Thyroid gland (tissue), 4 donors: ENCODE measurements at regions not wholly inside any gene's neighbourhood (a gene's known extent, or its start where the extent isn't known, plus 50 kb on each side); places are given as distances from the start of the nearest gene placed in this dataset.

ENCODE experiments used
- POLR2A ChIP-seq, 2 donors: fragments of 450-650 bp; IDR thresholded peaks; one replicate each; pipeline ENCODE4 v1.6.1; 2017; ENCODE audit warnings: antibody characterized with exemption in 2 of 2, mild to moderate bottlenecking in 2 of 2, moderate library complexity in 1 of 2
- TF ChIP-seq, protein P1 (sequence below), 6 experiments: fragments of 200-600 bp in 3 of 6; fragments of 450-650 bp in 3 of 6; sonication (generic) in 3 of 6; IDR thresholded peaks; one replicate each; pipeline ENCODE4 v1.5.1; 2016 to 2019; ENCODE audit warnings: antibody characterized with exemption in 6 of 6, mild to moderate bottlenecking in 2 of 6, inconsistent platforms in 1 of 6, moderate library complexity in 1 of 6

- TF ChIP-seq, protein P1, sequence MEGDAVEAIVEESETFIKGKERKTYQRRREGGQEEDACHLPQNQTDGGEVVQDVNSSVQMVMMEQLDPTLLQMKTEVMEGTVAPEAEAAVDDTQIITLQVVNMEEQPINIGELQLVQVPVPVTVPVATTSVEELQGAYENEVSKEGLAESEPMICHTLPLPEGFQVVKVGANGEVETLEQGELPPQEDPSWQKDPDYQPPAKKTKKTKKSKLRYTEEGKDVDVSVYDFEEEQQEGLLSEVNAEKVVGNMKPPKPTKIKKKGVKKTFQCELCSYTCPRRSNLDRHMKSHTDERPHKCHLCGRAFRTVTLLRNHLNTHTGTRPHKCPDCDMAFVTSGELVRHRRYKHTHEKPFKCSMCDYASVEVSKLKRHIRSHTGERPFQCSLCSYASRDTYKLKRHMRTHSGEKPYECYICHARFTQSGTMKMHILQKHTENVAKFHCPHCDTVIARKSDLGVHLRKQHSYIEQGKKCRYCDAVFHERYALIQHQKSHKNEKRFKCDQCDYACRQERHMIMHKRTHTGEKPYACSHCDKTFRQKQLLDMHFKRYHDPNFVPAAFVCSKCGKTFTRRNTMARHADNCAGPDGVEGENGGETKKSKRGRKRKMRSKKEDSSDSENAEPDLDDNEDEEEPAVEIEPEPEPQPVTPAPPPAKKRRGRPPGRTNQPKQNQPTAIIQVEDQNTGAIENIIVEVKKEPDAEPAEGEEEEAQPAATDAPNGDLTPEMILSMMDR (IDR thresholded peaks at IDR 0.05), result no peak
- no peak for TF ChIP-seq POLR2A (IDR thresholded peaks at IDR 0.05)
These were observed 1146.6 kb downstream of the RPIA start for GRCh38 chr2:89837962-89838625.
